AG04450 (cell line): ENCODE measurements at regions not wholly inside any gene's neighbourhood (a gene's known extent, or its start where the extent isn't known, plus 50 kb on each side); places are given as distances from the start of the nearest gene placed in this dataset.

ENCODE experiments used
- CTCF ChIA-PET: fragments of 300-600, 350-600 bp; formaldehyde crosslinking; extraction: SDS; loops from one replicate; lab custom pipeline; 2022; ENCODE audit warnings: antibody characterized with exemption, inconsistent platforms; lab: Charles Lee
- POLR2A ChIA-PET: fragments of 350-600 bp; formaldehyde crosslinking; extraction: SDS; loops from one replicate; lab custom pipeline; 2021; ENCODE audit warnings: antibody characterized with exemption, inconsistent platforms; lab: Yijun Ruan, JAX
- DNase-seq: peaks from one replicate; pipeline ENCODE4 v3.0.0-alpha.2; 2011; ENCODE audit warnings: low read depth, low spot score
- H3K27ac ChIP-seq: one replicate; pipeline ENCODE4 v1.5.1; 2012; ENCODE audit warnings: low read depth, low read length, control low read depth
- H3K27me3 ChIP-seq: one replicate; pipeline ENCODE4 v1.6.0; 2012; ENCODE audit warnings: low read length; ENCODE audit not compliant: control insufficient read depth, insufficient read depth
- H3K4me3 ChIP-seq: 2 replicates; pipeline ENCODE4 v1.5.1; 2011; ENCODE audit warnings: mild to moderate bottlenecking, low read depth, low read length, control low read depth
- H3K9me3 ChIP-seq: 2 replicates; pipeline ENCODE4 v1.5.1; 2012; ENCODE audit warnings: low read length; ENCODE audit not compliant: control insufficient read depth, insufficient read depth
- TF ChIP-seq, protein P1 (sequence below): IDR thresholded peaks from 2 replicates; pipeline ENCODE4 v1.5.1; 2011; ENCODE audit warnings: low read depth, low read length, control low read depth, inconsistent platforms

DNA sequence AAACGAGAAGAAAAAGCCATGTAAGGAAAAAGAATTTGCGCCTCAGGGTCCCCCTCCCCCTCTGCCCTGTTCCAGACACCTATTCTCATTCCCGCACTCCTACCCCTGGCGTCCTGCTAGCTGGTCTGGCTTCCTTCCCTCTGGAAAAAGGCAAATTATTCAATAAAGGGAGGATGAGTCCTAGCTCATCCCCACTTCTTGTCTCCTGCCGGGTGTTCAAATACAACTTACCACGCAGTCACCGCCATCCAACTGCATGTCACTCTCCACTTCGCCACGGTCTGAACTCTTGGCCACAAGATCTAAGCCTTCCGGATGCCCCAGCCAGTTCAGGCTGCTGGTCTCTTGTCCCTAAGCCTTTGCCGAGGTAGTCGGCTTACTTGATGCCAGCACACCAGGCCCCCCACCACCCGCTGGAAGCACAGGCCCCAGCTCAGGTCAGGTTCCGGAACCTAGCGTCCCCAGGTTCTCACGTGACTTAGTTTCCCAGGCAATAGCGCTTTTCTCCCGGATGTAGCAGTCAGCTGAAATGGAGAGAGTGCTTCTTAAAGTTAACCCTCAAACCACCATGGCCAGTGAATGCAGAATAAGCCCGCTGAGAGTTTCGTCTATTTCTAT is 209.6 kb upstream of the SPIN4 start:
- Histone ChIP-seq H3K4me3 (peak overlapping the region; percentile 84), H3K27ac (no peak overlapping the region), H3K27me3 (no peaks in the 10 kb centered on the region), H3K9me3 (no peaks in the 10 kb centered on the region)
- TF ChIP-seq, protein P1, sequence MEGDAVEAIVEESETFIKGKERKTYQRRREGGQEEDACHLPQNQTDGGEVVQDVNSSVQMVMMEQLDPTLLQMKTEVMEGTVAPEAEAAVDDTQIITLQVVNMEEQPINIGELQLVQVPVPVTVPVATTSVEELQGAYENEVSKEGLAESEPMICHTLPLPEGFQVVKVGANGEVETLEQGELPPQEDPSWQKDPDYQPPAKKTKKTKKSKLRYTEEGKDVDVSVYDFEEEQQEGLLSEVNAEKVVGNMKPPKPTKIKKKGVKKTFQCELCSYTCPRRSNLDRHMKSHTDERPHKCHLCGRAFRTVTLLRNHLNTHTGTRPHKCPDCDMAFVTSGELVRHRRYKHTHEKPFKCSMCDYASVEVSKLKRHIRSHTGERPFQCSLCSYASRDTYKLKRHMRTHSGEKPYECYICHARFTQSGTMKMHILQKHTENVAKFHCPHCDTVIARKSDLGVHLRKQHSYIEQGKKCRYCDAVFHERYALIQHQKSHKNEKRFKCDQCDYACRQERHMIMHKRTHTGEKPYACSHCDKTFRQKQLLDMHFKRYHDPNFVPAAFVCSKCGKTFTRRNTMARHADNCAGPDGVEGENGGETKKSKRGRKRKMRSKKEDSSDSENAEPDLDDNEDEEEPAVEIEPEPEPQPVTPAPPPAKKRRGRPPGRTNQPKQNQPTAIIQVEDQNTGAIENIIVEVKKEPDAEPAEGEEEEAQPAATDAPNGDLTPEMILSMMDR, result no peak
- ChIA-PET CTCF (interaction anchor here (1.0 kb wide), 1 partner anchor 56 kb away, joined by 3 read pairs; no protein-coding TSS in a partner anchor), POLR2A (interaction anchor here (1.1 kb wide), 1 partner anchor 46 kb away, joined by 7 read pairs; no protein-coding TSS in a partner anchor)
- peak; percentile 30 for DNase-seq

DNA sequence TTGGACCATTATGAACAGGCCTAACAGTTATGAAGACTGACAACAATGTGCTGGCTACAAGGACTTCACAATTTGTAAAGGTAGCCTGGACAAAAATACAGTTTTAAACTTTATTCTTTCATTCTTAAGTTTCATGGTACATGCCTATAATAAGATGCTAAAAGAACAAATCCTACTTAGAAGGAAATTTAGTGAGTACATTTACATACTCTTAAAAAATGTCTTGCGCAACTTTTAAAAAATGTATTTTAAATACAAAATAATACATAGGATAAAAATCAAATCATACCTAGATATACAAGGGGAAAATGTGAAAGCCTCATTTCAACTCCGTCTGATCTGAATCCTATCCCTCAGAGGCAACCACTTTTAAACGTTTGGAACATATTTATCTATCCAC is 200.7 kb upstream of the SPIN4 start:
- ChIA-PET CTCF (no interaction called here), POLR2A (no interaction called here)
- Histone ChIP-seq H3K9me3 (no peaks in the 10 kb centered on the region; the same call in 1 of the 2 replicates), H3K27me3 (no peaks in the 10 kb centered on the region), H3K27ac (no peak overlapping the region), H3K4me3 (no peak overlapping the region)
- TF ChIP-seq, protein P1, result no peak
- DNase-seq, result no peak

DNA sequence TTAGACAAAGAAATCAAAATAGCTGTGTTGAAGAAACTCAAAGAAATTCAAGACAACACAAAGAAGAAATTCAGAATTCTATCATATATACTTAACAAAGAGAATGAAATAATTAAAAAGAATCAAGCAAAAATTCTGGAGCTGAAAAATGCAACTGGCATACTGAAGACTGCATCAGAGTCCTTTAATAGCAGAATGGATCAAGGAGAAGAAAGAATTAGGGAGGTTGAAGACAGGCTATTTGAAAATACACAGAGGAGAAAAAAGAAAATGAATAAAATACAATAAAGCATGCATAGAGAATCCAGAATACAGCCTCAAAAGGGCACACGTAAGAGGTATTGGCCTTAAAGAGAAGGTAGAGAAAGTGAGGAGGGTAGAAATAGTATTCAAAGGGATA is 179.5 kb upstream of the SPIN4 start:
- POLR2A ChIA-PET, result no interaction called here
- CTCF ChIA-PET, result no interaction called here
- TF ChIP-seq, protein P1, result no peak
- Histone ChIP-seq H3K27me3 (no peaks in the 10 kb centered on the region), H3K9me3 (no peaks in the 10 kb centered on the region), H3K27ac (no peak overlapping the region), H3K4me3 (no peak overlapping the region)
- no peak for DNase-seq

DNA sequence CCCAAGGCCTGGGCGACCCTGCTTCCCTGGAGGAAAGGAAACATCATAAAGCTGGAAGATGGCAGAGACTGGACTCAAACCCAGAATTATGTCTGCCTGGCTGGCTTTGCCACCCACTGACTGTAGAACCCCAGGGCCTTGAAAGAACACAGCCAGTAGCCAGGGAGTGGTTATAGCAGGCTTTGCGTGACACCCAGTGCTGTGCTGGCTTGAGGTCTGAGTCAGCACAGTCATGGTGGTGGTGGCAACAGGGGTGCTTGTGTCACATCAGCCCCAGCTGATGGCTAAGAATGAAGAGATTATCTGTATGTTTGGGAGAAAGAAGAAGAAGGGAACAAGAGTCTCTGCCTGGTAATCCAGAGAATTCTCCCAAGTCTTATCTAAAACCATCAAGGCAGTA is 178.8 kb upstream of the SPIN4 start:
- ChIA-PET POLR2A (no interaction called here), CTCF (no interaction called here)
- no peak overlapping the region for H3K27ac ChIP-seq
- H3K27me3 ChIP-seq, result no peaks in the 10 kb centered on the region
- no peak for DNase-seq
- no peak overlapping the region for H3K4me3 ChIP-seq
- no peaks in the 10 kb centered on the region for H3K9me3 ChIP-seq
- TF ChIP-seq, protein P1, result no peak

DNA sequence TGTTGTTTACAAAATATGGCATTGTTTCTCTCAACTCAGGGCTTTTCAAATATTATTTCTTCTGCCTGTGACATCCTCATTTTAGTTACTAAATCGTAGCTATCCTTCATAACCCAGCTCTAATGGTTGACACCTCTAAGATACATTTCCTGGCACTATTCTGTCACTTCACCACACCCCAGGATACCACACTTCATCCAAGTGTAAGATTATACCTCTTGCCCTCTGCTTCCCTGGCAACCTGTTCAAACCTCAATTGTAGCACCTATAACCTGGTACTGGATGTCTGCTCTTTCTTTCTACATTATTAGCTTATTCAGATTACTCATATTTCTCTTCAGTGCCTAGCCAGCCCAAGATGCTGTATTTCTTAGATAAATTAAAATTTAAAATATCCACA is 175.7 kb upstream of the SPIN4 start:
- Histone ChIP-seq H3K9me3 (no peaks in the 10 kb centered on the region), H3K4me3 (no peak overlapping the region), H3K27me3 (no peaks in the 10 kb centered on the region), H3K27ac (no peak overlapping the region)
- POLR2A ChIA-PET, result no interaction called here
- TF ChIP-seq, protein P1, result no peak
- DNase-seq, result no peak
- CTCF ChIA-PET, result no interaction called here
